ENCODE measurements at regions not wholly inside any gene's neighbourhood (a gene's known extent, or its start where the extent isn't known, plus 50 kb on each side); places are given as distances from the start of the nearest gene placed in this dataset.

- TF ChIP-seq E2F8 (IDR thresholded peaks at IDR 0.05; ENCODE audit: low read depth, partially characterized antibody) = no peak
These were observed 51.3 kb upstream of the LYST start (continued) for GRCh38 chr1:235918032-235918431.

- intact Hi-C loops (cut with micrococcal nuclease; ENCODE audit: unreplicated experiment) (no loop called here), in situ Hi-C loops (cut with MboI) (no loop called here)
- ChIA-PET CTCF (interaction anchor here (0.9 to 2.1 kb wide), 7 partner anchors 11 to 136 kb away, joined by 3 to 19 read pairs (median 4); no protein-coding TSS in a partner anchor), RAD21 (ENCODE audit: unreplicated experiment) (interaction anchor here (0.7 to 1.8 kb wide), 20 partner anchors 10 to 82 kb away, joined by 3 to 10 read pairs (median 5); no protein-coding TSS in a partner anchor), POLR2A (interaction anchor here (0.6 to 1.8 kb wide), 14 partner anchors 10 to 108 kb away, joined by 3 to 6 read pairs (median 4); no protein-coding TSS in a partner anchor), SMC1A (ENCODE audit: uncharacterized antibody, unreplicated experiment) (interaction anchor here (0.6 to 3.5 kb wide), 26 partner anchors 8 to 143 kb away, joined by 3 to 24 read pairs (median 4); partner anchors contain the start of gene LYST)
- no peak overlapping the region for H3K9ac ChIP-seq (ENCODE audit: control insufficient read depth, insufficient read depth, low read length)
- H3K4me1 ChIP-seq (ENCODE audit: control insufficient read depth, insufficient read depth, low read length) = peaks cover 3% of the 10 kb centered on the region
- no peak overlapping the region for H3K4me3 ChIP-seq
- H3K9me3 ChIP-seq (replicated peaks; ENCODE audit: control insufficient read depth, insufficient read depth, low read length) = no peaks in the 10 kb centered on the region
- H4K20me1 ChIP-seq (ENCODE audit: control insufficient read depth, insufficient read depth) = no peaks in the 10 kb centered on the region
- no TSS peak for BruUV-seq (replicated peaks)
- H3K36me3 ChIP-seq (ENCODE audit: control insufficient read depth in 2 of 2, insufficient read depth in 2 of 2, low read length in 1 of 2) = no peaks in the 10 kb centered on the region
- peak; percentile 67 for DNase-seq (ENCODE audit: low read depth, low spot score)
- peak overlapping the region; percentile 59 for H2AFZ ChIP-seq (ENCODE audit: control insufficient read depth, low read depth, low read length)
- peak; percentile 95 for ATAC-seq
- H3K27me3 ChIP-seq (replicated peaks in 1 of 2; ENCODE audit: control insufficient read depth in 2 of 2, insufficient read depth in 2 of 2, low read length in 1 of 2) = no peaks in the 10 kb centered on the region
- 45% methylated on average over 8 of the region's 8 CpGs for WGBS (ENCODE audit: insufficient coverage, insufficient replicate concordance, low lambda C conversion rate, missing lambda C conversion rate)
- no peak overlapping the region for H3K4me2 ChIP-seq (ENCODE audit: control insufficient read depth, insufficient read depth)
- H3K27ac ChIP-seq (ENCODE audit: control insufficient read depth, insufficient read depth) = no peak overlapping the region
- FAIRE-seq = peak; percentile 87
- no peaks in the 10 kb centered on the region for H3K79me2 ChIP-seq (ENCODE audit: control insufficient read depth, insufficient read depth, low read length)
- TF ChIP-seq SKIL (IDR thresholded peaks at IDR 0.05; ENCODE audit: low read depth, poor library complexity, severe bottlenecking) = peak; percentile 57
- TF ChIP-seq ZBTB33 (IDR thresholded peaks at IDR 0.05) = no peak
- TF ChIP-seq BMI1 (IDR thresholded peaks at IDR 0.05; ENCODE audit: borderline replicate concordance) = no peak
- TF ChIP-seq RELA (IDR thresholded peaks at IDR 0.05; ENCODE audit: borderline replicate concordance, partially characterized antibody) = peak; percentile 58
- TF ChIP-seq CBFB (IDR thresholded peaks at IDR 0.05; ENCODE audit: low read depth) = no peak
- no peak for TF ChIP-seq MXI1 (IDR thresholded peaks at IDR 0.05; ENCODE audit: low read depth, low read length)
- peak; percentile 41 for TF ChIP-seq BCL3 (IDR thresholded peaks at IDR 0.05; ENCODE audit: borderline replicate concordance, insufficient read depth, low read depth, low read length, poor library complexity, severe bottlenecking)
- peak; percentile 55 for TF ChIP-seq JUNB (IDR thresholded peaks at IDR 0.05)
- peak; percentile 71 for TF ChIP-seq ATF2 (IDR thresholded peaks at IDR 0.05; ENCODE audit: low read length)
- no peak for TF ChIP-seq LARP7 (IDR thresholded peaks at IDR 0.05)
- peak; percentile 26; the same call in 1 of the 2 replicates for TF ChIP-seq ZNF217 (IDR thresholded peaks at IDR 0.05)
These were observed 50.6 kb upstream of the LYST start for GRCh38 chr1:235917267-235917811.
